HepG2 (cell line): ENCODE measurements at regions not wholly inside any gene's neighbourhood (a gene's known extent, or its start where the extent isn't known, plus 50 kb on each side); places are given as distances from the start of the nearest gene placed in this dataset.

Experiments used
- ATAC-seq: fragments of 200-7000 bp; cut with Tn5 transposase; 3 replicates; pipeline ENCODE4 v1.9.1; 2020; ENCODE audit warnings: mild to moderate bottlenecking, moderate library complexity
- BruUV-seq: library from RNA; stranded (reverse); fragments of 400-500 nt; replicated peaks from 2 replicates; lab custom pipeline; 2021; lab: Mats Ljungman, UMichigan
- CTCF ChIA-PET: fragments of 300-600 bp; formaldehyde crosslinking; extraction: SDS; loops from one replicate; lab custom pipeline; 2021; ENCODE audit warnings: low total read pairs, inconsistent platforms, low intra/inter-chr PET ratio; lab: Yijun Ruan, JAX
- POLR2A ChIA-PET: fragments of 350-600 bp; sonication (Branson Sonifier 250); formaldehyde crosslinking; loops from one replicate; lab custom pipeline; 2020; ENCODE audit warnings: antibody characterized with exemption, inconsistent platforms; lab: Yijun Ruan, JAX
- DNase-seq: peaks from one replicate; pipeline ENCODE4 v3.0.0-alpha.2; 2015; ENCODE audit warnings: low spot score
- FAIRE-seq: peaks from 3 replicates; lab custom pipeline; 2011; peaks lifted over from hg19 to GRCh38; lab: Jason Lieb, UNC
- H2AFZ ChIP-seq: one replicate; pipeline ENCODE4 v1.6.1; 2011; ENCODE audit warnings: low read length, inconsistent platforms
- H3K27ac ChIP-seq: fragments of 300-600 bp; 3 replicates; pipeline ENCODE4 v1.8.0; 2011; ENCODE audit warnings: mixed run types, mild to moderate bottlenecking, mixed read lengths, low read length, inconsistent platforms; ENCODE audit not compliant: insufficient read depth; ENCODE audit errors: extremely low read length
- H3K27me3 ChIP-seq, 2 experiments: fragments of 200-600 bp in 1 of 2; 2 replicates in 1 of 2; 3 replicates in 1 of 2; pipeline versions ENCODE4 v1.6.0 to v1.8.0; 2011; ENCODE audit warnings: low read length in 2 of 2, mild to moderate bottlenecking in 2 of 2, moderate library complexity in 2 of 2, inconsistent platforms in 1 of 2; ENCODE audit not compliant: insufficient read depth in 2 of 2, control insufficient read depth in 1 of 2
- H3K36me3 ChIP-seq, 2 experiments: fragments of 200-600 bp in 1 of 2; replicated peaks in 1 of 2; 2 replicates in 1 of 2; 3 replicates in 1 of 2; pipeline versions ENCODE4 v1.5.1 to v1.8.0; 2011; ENCODE audit warnings: low read length in 2 of 2, inconsistent platforms in 1 of 2; ENCODE audit not compliant: insufficient read depth in 2 of 2, control insufficient read depth in 1 of 2
- H3K4me1 ChIP-seq: 2 replicates; pipeline ENCODE4 v1.5.1; 2012; ENCODE audit warnings: low read length, inconsistent platforms; ENCODE audit not compliant: insufficient read depth
- H3K4me2 ChIP-seq: 2 replicates; pipeline ENCODE4 v1.6.0; 2011; ENCODE audit warnings: low read depth, low read length, inconsistent platforms
- H3K4me3 ChIP-seq, 3 experiments: fragments of 200-600 bp in 1 of 3; sonication (generic), shearing (Covaris generic) in 1 of 3; replicated peaks in 1 of 3; 2 replicates each; pipeline ENCODE4 v1.5.1; 2011 to 2016; ENCODE audit warnings: low read length in 3 of 3, inconsistent platforms in 2 of 3, low read depth in 2 of 3, mild to moderate bottlenecking in 2 of 3, control low read depth in 1 of 3, mixed read lengths in 1 of 3; ENCODE audit not compliant: insufficient read depth in 1 of 3
- H3K79me2 ChIP-seq: one replicate; pipeline ENCODE4 v1.6.1; 2011; ENCODE audit warnings: low read length, inconsistent platforms; ENCODE audit not compliant: insufficient read depth
- H3K9ac ChIP-seq: 2 replicates; pipeline ENCODE4 v1.6.0; 2011; ENCODE audit warnings: mild to moderate bottlenecking, low read depth, low read length, inconsistent platforms; ENCODE audit not compliant: insufficient read depth
- H3K9me3 ChIP-seq: 2 replicates; pipeline ENCODE4 v1.5.1; 2012; ENCODE audit warnings: mild to moderate bottlenecking, low read length
- H4K20me1 ChIP-seq: 2 replicates; pipeline ENCODE4 v1.6.0; 2011; ENCODE audit warnings: inconsistent platforms, mild to moderate bottlenecking, low read length, moderate library complexity; ENCODE audit not compliant: insufficient read depth
- FOXP1 ChIP-seq, 2 experiments: fragments of 450-650 bp in 1 of 2; IDR thresholded peaks; 2 replicates each; pipeline ENCODE4 v1.6.1; 2017 to 2018; ENCODE audit warnings: antibody characterized with exemption in 1 of 2
- GTF3A ChIP-seq: sonication (generic); formaldehyde crosslinking; conservative IDR thresholded peaks from 2 replicates; pipeline ENCODE4 v1.4.0; 2020; ENCODE audit warnings: mild to moderate bottlenecking, missing genetic modification reagents
- POLR2A ChIP-seq, 2 experiments: IDR thresholded peaks; 2 replicates each; pipeline ENCODE4 v1.6.1; 2011; ENCODE audit warnings: low read depth in 2 of 2, low read length in 2 of 2, mild to moderate bottlenecking in 1 of 2, moderate library complexity in 1 of 2; ENCODE audit not compliant: insufficient read depth in 1 of 2
- STAT6 ChIP-seq: sonication (generic); formaldehyde crosslinking; IDR thresholded peaks from 2 replicates; pipeline ENCODE4 v1.4.0; 2020; ENCODE audit warnings: missing genetic modification reagents, mild to moderate bottlenecking, borderline replicate concordance
- TEAD2 ChIP-seq: sonication (generic); formaldehyde crosslinking; IDR thresholded peaks from 2 replicates; pipeline ENCODE4 v1.9.0; 2021; ENCODE audit warnings: missing genetic modification reagents
- TRIM24 ChIP-seq: sonication (generic); formaldehyde crosslinking; IDR thresholded peaks from 2 replicates; pipeline ENCODE4 v1.8.0; 2022; ENCODE audit warnings: mild to moderate bottlenecking, missing genetic modification reagents
- ZFP82 ChIP-seq: sonication (generic); formaldehyde crosslinking; IDR thresholded peaks from 2 replicates; pipeline ENCODE4 v1.5.1; 2020; ENCODE audit warnings: mild to moderate bottlenecking, missing genetic modification reagents, borderline replicate concordance
- ZNF207 ChIP-seq: fragments of 450-650 bp; IDR thresholded peaks from 2 replicates; pipeline ENCODE4 v1.6.1; 2016; ENCODE audit warnings: antibody characterized with exemption, borderline replicate concordance
- ZNF549 ChIP-seq: sonication (generic); formaldehyde crosslinking; IDR thresholded peaks from 2 replicates; pipeline ENCODE4 v1.5.0; 2020; ENCODE audit warnings: missing genetic modification reagents
- WGBS: methylation state at CpG from one replicate; pipeline ENCODE4 v1.1.6; 2017; ENCODE audit warnings: low lambda C conversion rate; 5-methylcytosine and 5-hydroxymethylcytosine counted together
- in situ Hi-C: cut with HindIII; loops from 2 replicates; pipeline ENCODE4 v1.10.0; 2017; ENCODE audit warnings: low pct_unique_long_range_greater_than_20kb; ENCODE audit not compliant: extremely low pct_ligation_motif_present
- intact Hi-C: fragments of 100-400 bp; cut with micrococcal nuclease; formaldehyde crosslinking; loops from one replicate; pipeline ENCODE4 v1.10.0; 2022; ENCODE audit not compliant: unreplicated experiment

GRCh38 chr5:174159327-174160114 is 114.0 kb downstream of the NSG2 start (continued):
- no peak for TF ChIP-seq GTF3A (CRISPR knock-in tag)

- BruUV-seq = no TSS peak
- Histone ChIP-seq H3K27me3 (peaks cover 0 to 2% of the 10 kb centered on the region in 2 experiments; a peak in 1 of 5 replicates), H3K4me1 (no peaks in the 10 kb centered on the region), H3K4me2 (no peak overlapping the region), H3K27ac (no peak overlapping the region), H3K9ac (no peak overlapping the region), H3K9me3 (peaks cover 10% of the 10 kb centered on the region), H3K4me3 (no peak overlapping the region), H4K20me1 (no peaks in the 10 kb centered on the region), H2AFZ (no peak overlapping the region), H3K36me3 (no peaks in the 10 kb centered on the region)
- no peak for DNase-seq
- in situ Hi-C loops (no loop called here), intact Hi-C loops (no loop called here)
- CTCF ChIA-PET = no interaction called here
- POLR2A ChIA-PET = no interaction called here
- no peak for ATAC-seq
- no peak for FAIRE-seq
- TF ChIP-seq TEAD2 (CRISPR knock-in tag) = no peak
- TF ChIP-seq POLR2A (IDR thresholded peaks at IDR 0.05; ENCODE audit: insufficient read depth in 1 of 2, low read depth in 2 of 2, low read length in 2 of 2) = no peak
- no peak for TF ChIP-seq ZNF549 (CRISPR knock-in tag)
- no peak for TF ChIP-seq ZFP82
- no peak for TF ChIP-seq ZNF207
- TF ChIP-seq TRIM24 (CRISPR knock-in tag) = no peak
- TF ChIP-seq STAT6 (CRISPR knock-in tag) = no peak
- TF ChIP-seq FOXP1 (IDR thresholded peaks at IDR 0.05) = no peak
- no peak for TF ChIP-seq FOXP1 (CRISPR knock-in tag; IDR thresholded peaks at IDR 0.05)
- TF ChIP-seq, all 625 proteins: peak for 0
- 33% methylated on average over 9 of the region's 9 CpGs for WGBS
- H3K79me2 ChIP-seq = no peaks in the 10 kb centered on the region
These were observed 119.9 kb downstream of the NSG2 start for GRCh38 chr5:174165406-174165805.
